GM23248 (cell line): ENCODE measurements at regions not wholly inside any gene's neighbourhood (a gene's known extent, or its start where the extent isn't known, plus 50 kb on each side); places are given as distances from the start of the nearest gene placed in this dataset.
"Not testable (repeated sequence)": the region's sequence is repeated elsewhere in the genome, so short reads cannot be mapped to it uniquely, and the experiment has no call there.

Experiments
- EZH2 ChIP-seq: fragments of 200-600 bp; sonication (generic); IDR thresholded peaks from 2 replicates; pipeline ENCODE4 v1.6.1; 2018; ENCODE audit warnings: antibody characterized with exemption, mild to moderate bottlenecking; ENCODE audit not compliant: insufficient read depth, poor library complexity, severe bottlenecking
- EZH2phosphoT487 ChIP-seq: fragments of 200-600 bp; sonication (generic); IDR thresholded peaks from 2 replicates; pipeline ENCODE4 v1.6.1; 2018; ENCODE audit warnings: antibody characterized with exemption, moderate library complexity, mild to moderate bottlenecking, low read depth; ENCODE audit not compliant: insufficient read depth

- TF ChIP-seq EZH2phosphoT487, EZH2: not testable (repeated sequence)
These were observed 71.7 kb upstream of the ZNG1B start for GRCh38 chr2:113365791-113366190.
